B cell (primary cell): ENCODE measurements at regions not wholly inside any gene's neighbourhood (a gene's known extent, or its start where the extent isn't known, plus 50 kb on each side); places are given as distances from the start of the nearest gene placed in this dataset.

Source experiments
- EZH2 ChIP-seq: IDR thresholded peaks from 2 replicates; pipeline ENCODE4 v1.6.1; 2012; ENCODE audit warnings: borderline replicate concordance, low read depth, mild to moderate bottlenecking, moderate library complexity, low read length; ENCODE audit not compliant: insufficient read depth, poor library complexity, severe bottlenecking
- TF ChIP-seq, protein P1 (sequence below): fragments of 200-600 bp; IDR thresholded peaks from one replicate; pipeline ENCODE4 v1.8.0; 2022; ENCODE audit warnings: antibody characterized with exemption, mild to moderate bottlenecking

DNA sequence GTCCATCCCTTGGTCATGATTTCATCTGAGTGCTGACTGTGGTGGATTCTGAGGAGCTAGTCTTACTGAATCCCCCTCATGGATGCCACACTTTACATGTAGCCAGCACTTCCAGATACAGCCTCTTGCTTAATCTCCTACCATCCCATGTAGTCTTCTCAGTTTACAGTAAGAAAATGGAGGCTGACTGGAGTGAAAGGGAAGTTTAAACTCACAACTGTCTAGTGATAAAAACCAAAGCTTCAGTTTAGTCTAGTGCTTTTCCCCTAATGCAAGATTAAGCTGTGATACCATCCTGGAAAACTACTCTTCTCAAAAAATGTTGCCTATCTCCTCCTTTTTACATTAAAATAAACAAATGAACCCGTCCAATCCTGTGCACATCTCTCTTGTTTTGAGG, 146.8 kb upstream of the HES1 start:
- TF ChIP-seq, protein P1, sequence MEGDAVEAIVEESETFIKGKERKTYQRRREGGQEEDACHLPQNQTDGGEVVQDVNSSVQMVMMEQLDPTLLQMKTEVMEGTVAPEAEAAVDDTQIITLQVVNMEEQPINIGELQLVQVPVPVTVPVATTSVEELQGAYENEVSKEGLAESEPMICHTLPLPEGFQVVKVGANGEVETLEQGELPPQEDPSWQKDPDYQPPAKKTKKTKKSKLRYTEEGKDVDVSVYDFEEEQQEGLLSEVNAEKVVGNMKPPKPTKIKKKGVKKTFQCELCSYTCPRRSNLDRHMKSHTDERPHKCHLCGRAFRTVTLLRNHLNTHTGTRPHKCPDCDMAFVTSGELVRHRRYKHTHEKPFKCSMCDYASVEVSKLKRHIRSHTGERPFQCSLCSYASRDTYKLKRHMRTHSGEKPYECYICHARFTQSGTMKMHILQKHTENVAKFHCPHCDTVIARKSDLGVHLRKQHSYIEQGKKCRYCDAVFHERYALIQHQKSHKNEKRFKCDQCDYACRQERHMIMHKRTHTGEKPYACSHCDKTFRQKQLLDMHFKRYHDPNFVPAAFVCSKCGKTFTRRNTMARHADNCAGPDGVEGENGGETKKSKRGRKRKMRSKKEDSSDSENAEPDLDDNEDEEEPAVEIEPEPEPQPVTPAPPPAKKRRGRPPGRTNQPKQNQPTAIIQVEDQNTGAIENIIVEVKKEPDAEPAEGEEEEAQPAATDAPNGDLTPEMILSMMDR = no peak
- TF ChIP-seq EZH2 = no peak
